SU-DHL-6 (cell line): ENCODE measurements at regions not wholly inside any gene's neighbourhood (a gene's known extent, or its start where the extent isn't known, plus 50 kb on each side); places are given as distances from the start of the nearest gene placed in this dataset.

Source experiments
- H2AFZ ChIP-seq: fragments of 200-600 bp; sonication (generic); 2 replicates; pipeline ENCODE4 v1.6.1; 2014; ENCODE audit warnings: low read depth, mild to moderate bottlenecking, moderate library complexity, mixed read lengths, antibody characterized with exemption, low read length; ENCODE audit not compliant: severe bottlenecking
- H3F3A ChIP-seq: fragments of 200-600 bp; shearing (Covaris generic); 2 replicates; pipeline ENCODE4 v1.6.0; 2016; ENCODE audit warnings: antibody characterized with exemption, mild to moderate bottlenecking; ENCODE audit not compliant: insufficient read depth
- H3K27ac ChIP-seq: fragments of 200-600 bp; sonication (generic); 2 replicates; pipeline ENCODE4 v1.5.1; 2016; ENCODE audit warnings: low read depth, mild to moderate bottlenecking, low read length, moderate library complexity, mixed read lengths
- H3K27me3 ChIP-seq: fragments of 200-600 bp; sonication (generic), shearing (Covaris generic); 2 replicates; pipeline ENCODE4 v1.6.0; 2014; ENCODE audit warnings: mild to moderate bottlenecking, low read length
- H3K36me3 ChIP-seq: fragments of 200-600 bp; sonication (generic); 2 replicates; pipeline ENCODE4 v1.6.1; 2014; ENCODE audit warnings: mild to moderate bottlenecking, low read length, mixed read lengths
- H3K4me2 ChIP-seq: fragments of 300-600, 200-600 bp; shearing (Covaris generic), sonication (generic); 2 replicates; pipeline ENCODE4 v1.6.0; 2014; ENCODE audit warnings: low read length, low read depth, mild to moderate bottlenecking; ENCODE audit not compliant: poor library complexity, severe bottlenecking
- H3K4me3 ChIP-seq: fragments of 200-600 bp; sonication (generic); 2 replicates; pipeline ENCODE4 v1.5.1; 2014; ENCODE audit warnings: antibody characterized with exemption, low read length, mild to moderate bottlenecking, mixed read lengths; ENCODE audit not compliant: insufficient read depth, poor library complexity, severe bottlenecking
- H3K79me2 ChIP-seq: fragments of 200-600 bp; sonication (generic); 2 replicates; pipeline ENCODE4 v1.6.1; 2014; ENCODE audit warnings: mild to moderate bottlenecking, low read length, moderate library complexity; ENCODE audit not compliant: insufficient read depth
- H3K9ac ChIP-seq: fragments of 200-600 bp; sonication (generic); 2 replicates; pipeline ENCODE4 v1.7.0; 2014; ENCODE audit warnings: mild to moderate bottlenecking, low read length
- H3K9me2 ChIP-seq: fragments of 200-600 bp; sonication (generic); replicated peaks from 2 replicates; pipeline ENCODE4 v1.6.1; 2014; ENCODE audit warnings: low read length; ENCODE audit not compliant: insufficient read depth
- H3K9me3 ChIP-seq: fragments of 200-600 bp; sonication (generic); 2 replicates; pipeline ENCODE4 v1.6.1; 2014; ENCODE audit warnings: low read length, mixed read lengths; ENCODE audit not compliant: insufficient read depth
- H4K20me1 ChIP-seq: fragments of 200-600 bp; sonication (generic); 2 replicates; pipeline ENCODE4 v1.6.1; 2014; ENCODE audit warnings: low read depth, mild to moderate bottlenecking, antibody characterized with exemption, low read length, moderate library complexity, mixed read lengths
- EZH2phosphoT487 ChIP-seq: fragments of 200-600 bp; sonication (generic), shearing (Covaris generic); conservative IDR thresholded peaks from 2 replicates; pipeline ENCODE4 v1.6.1; 2018; ENCODE audit warnings: mild to moderate bottlenecking, antibody characterized with exemption, low read length, moderate library complexity, mixed read lengths
- TF ChIP-seq, protein P1 (sequence below): fragments of 200-600 bp; sonication (generic); IDR thresholded peaks from one replicate; pipeline ENCODE4 v1.5.1; 2017; ENCODE audit warnings: antibody characterized with exemption, mild to moderate bottlenecking, low read length, moderate library complexity; ENCODE audit not compliant: insufficient read depth, poor library complexity, severe bottlenecking

DNA sequence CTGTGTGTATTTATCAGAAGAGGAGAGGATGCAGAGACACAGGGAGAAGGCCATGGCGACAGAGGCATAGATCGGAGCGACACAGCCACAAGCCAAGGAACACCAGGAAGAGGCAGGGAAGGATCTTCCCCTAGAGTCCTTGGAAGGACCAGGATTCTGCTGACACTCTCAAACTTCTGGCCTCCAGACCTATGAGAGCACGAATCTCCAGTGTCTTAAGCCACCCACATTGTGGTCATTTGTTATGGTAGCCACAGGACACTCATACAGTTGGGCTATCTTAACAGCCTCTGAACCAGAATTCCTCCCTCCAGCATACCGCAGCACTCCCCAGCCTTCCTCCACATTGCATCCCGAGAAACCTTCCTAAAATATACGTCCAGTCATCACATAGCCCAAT lies 367.0 kb upstream of the MGMT start:
- Histone ChIP-seq H3K27me3 (no peaks in the 10 kb centered on the region), H3K36me3 (no peaks in the 10 kb centered on the region), H2AFZ (no peak overlapping the region), H4K20me1 (no peaks in the 10 kb centered on the region), H3K9me2 (no peaks in the 10 kb centered on the region), H3K27ac (no peak overlapping the region), H3K9me3 (no peaks in the 10 kb centered on the region), H3K9ac (no peak overlapping the region), H3K79me2 (no peaks in the 10 kb centered on the region), H3K4me2 (no peak overlapping the region), H3F3A (no peaks in the 10 kb centered on the region), H3K4me3 (no peak overlapping the region)
- TF ChIP-seq EZH2phosphoT487 = no peak
- TF ChIP-seq, protein P1, sequence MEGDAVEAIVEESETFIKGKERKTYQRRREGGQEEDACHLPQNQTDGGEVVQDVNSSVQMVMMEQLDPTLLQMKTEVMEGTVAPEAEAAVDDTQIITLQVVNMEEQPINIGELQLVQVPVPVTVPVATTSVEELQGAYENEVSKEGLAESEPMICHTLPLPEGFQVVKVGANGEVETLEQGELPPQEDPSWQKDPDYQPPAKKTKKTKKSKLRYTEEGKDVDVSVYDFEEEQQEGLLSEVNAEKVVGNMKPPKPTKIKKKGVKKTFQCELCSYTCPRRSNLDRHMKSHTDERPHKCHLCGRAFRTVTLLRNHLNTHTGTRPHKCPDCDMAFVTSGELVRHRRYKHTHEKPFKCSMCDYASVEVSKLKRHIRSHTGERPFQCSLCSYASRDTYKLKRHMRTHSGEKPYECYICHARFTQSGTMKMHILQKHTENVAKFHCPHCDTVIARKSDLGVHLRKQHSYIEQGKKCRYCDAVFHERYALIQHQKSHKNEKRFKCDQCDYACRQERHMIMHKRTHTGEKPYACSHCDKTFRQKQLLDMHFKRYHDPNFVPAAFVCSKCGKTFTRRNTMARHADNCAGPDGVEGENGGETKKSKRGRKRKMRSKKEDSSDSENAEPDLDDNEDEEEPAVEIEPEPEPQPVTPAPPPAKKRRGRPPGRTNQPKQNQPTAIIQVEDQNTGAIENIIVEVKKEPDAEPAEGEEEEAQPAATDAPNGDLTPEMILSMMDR = no peak

DNA sequence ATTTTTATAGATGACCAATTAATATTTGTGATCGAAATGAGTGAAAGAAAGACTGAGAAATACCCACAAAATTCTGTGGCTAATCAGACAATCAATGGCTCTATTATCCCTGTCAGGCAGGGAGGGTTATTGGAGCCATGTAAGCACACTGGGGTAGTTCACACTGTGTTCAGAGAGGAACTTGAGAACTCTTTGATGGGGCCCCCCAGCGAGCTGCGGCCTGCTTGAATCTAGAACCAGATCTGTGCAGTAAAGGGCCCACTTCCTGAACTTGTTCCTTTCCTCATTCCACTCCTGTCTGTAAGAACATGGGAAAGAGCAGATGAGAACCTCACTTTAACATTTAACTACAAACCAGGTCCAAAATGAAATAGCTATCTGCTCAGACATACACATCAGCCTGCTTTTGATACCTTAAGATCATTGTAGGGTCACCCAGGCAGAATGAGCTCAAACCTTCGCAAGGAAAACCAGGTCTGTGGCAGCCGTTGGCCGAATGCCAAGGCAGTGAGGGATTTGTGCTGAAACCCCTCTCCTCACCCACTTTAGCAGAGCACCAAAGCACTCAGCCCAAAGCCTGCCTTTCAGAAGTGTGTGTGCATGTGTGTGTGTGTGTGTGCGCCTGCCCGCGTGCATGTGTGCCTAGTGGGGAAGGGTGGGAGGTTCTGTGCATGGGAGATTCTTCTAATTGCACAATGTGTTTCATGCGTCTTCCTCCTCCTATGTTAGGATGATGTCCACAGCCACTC lies 365.6 kb upstream of the MGMT start:
- Histone ChIP-seq H2AFZ (no peak overlapping the region), H3K9ac (no peak overlapping the region), H3K27me3 (no peaks in the 10 kb centered on the region), H3K36me3 (no peaks in the 10 kb centered on the region), H3F3A (no peaks in the 10 kb centered on the region), H3K4me2 (no peak overlapping the region), H3K9me2 (no peaks in the 10 kb centered on the region), H3K9me3 (no peaks in the 10 kb centered on the region), H3K27ac (no peak overlapping the region), H3K79me2 (no peaks in the 10 kb centered on the region), H3K4me3 (no peak overlapping the region), H4K20me1 (no peaks in the 10 kb centered on the region)
- TF ChIP-seq, protein P1 = no peak
- TF ChIP-seq EZH2phosphoT487 = no peak

DNA sequence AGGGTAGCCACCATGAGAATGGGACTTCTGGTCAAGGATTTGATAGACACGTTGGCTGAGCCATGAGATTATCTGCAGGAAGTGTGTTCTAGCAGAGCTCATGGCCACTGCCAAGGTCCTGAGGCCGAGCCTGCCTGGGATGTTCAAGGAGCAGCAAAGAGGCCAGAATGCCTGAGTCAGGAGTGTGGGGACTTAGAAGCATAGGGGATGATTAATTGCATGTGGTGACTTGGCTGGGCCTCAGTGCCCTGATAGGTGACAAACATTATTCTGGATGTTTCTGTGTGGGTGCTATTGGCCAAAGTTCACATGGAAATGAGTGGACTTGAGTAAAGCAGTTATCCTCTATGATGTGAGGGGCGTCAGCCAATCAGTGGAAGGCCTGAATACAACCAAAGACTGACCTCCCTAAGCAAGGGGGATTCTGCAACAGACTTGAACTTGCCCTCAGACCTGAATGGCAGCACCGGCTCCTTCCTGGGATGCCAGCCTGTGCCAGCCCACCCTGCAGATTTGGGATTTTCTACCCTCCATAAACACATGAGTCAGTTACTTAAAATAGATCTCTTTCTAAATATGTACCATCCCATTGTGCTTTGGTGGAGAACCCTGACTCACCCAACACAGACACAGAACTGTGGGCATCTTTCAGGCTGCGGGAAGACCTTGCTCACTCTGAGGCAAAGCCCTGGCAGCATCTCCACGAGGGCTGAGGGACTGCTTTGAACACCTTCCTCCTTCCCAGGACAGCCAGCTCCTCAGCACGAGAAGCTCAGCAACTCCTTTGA lies 363.9 kb upstream of the MGMT start:
- Histone ChIP-seq H3K36me3 (no peaks in the 10 kb centered on the region), H3K9me3 (no peaks in the 10 kb centered on the region), H3K9ac (no peak overlapping the region), H4K20me1 (no peaks in the 10 kb centered on the region), H3K27ac (no peak overlapping the region), H3K4me2 (no peak overlapping the region), H3F3A (no peaks in the 10 kb centered on the region), H3K27me3 (no peaks in the 10 kb centered on the region), H3K79me2 (no peaks in the 10 kb centered on the region), H3K4me3 (no peak overlapping the region), H2AFZ (no peak overlapping the region), H3K9me2 (no peaks in the 10 kb centered on the region)
- no peak for TF ChIP-seq EZH2phosphoT487
- TF ChIP-seq, protein P1 = no peak
